Superior temporal gyrus (tissue), 1 donor: ENCODE measurements at regions not wholly inside any gene's neighbourhood (a gene's known extent, or its start where the extent isn't known, plus 50 kb on each side); places are given as distances from the start of the nearest gene placed in this dataset.

ENCODE experiments used
- DNase-seq: peaks from one replicate; pipeline ENCODE4 v3.0.0-alpha.2; 2016; ENCODE audit errors: extremely low spot score

DNA sequence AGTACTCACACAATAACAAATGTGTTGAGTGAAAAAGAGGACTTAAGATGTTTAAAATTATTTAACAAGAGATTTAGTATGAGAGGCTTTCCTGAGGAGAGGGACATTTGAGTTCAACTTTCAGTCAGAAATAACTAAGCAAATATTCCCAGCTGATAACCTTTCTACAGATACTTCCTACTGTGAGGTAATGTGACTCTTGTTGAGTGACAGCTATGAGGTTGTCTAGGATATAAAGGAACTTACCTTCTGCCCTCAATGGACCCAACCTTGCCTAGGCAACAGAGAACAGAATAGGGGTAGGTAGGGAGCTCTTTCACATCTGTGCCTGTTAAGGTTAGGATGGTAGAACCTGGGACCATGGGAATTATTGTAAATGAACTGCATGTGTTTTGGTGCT is 54.7 kb downstream of the GLUD2 start:
- DNase-seq, result no peak

DNA sequence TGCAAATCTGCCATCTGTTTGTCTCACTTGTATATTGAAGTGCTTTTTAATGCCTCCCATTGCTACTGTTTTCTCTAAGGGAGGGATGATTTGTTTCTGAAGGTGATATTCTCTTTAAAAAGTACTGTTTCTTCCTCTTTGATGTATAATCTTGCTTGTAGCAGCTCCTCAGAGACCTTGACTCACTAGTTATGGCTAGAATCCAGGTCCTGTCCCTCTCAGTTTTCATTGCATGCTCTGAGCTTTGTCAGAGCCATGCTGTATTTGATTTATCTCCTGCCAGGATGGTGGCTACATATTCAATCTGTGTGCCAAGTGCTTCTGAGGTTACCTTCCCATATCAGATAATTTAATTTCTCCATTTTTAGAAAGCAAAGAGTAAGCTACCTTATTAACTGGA is 56.0 kb downstream of the GLUD2 start:
- DNase-seq, result peak; percentile 17

DNA sequence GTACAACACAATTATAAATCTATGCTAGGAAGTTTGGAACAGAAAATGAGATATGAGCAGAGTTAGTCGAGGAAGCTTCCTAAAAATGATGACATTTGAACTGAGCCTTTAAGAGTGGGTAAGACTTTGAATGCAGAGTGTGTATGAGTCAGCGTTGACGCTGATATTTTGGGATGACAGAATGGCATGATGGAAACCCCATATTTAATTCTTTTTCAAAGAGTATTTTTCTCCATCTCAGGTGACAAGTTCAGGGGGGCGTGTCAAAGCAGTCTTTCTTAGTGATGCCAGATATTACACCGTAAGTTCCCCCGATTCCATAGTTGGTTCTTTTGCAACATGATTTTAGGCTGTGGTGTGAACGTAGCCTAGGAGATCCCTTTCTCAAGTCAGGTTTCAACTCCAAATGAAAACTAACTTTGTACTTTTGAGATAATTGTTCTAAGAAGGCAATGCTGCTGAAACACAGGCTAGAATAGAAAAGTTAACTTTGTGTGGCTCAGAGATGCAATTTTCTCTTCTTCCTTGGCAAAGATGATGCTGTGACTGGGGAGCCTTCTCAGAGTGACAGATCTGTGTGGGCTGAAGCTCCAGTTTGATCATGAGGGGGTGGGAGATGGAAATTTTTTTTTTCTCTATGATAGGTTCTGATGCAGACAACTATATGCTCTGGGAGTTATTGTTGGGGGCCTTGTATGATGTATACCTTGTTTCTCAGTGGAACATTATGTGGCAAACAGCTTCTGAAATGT is 59.2 kb downstream of the GLUD2 start:
- no peak for DNase-seq

- DNase-seq, result no peak
These were observed 62.6 kb downstream of the GLUD2 start for GRCh38 chrX:121109986-121110385.

GRCh38 chrX:121110536-121110935 is 63.1 kb downstream of the GLUD2 start:
- DNase-seq, result no peak

DNA sequence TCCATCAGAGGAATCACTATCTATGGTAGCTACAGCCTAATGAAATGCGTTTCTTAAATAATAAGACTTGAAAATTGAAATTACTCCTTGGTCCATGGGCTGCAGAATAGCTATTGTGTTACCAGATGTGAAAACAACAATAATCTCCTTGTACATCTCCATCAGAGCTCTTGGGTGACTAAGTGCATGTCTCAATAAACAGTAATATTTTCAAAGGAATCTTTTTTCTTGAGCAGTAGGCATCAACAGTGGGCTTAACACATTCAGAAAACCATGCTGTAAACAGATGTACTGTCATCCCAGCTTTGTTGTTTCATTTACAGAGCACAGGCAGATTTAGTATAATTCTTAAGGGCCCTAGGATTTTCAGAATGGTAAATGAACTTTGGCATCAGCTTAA is 67.3 kb downstream of the GLUD2 start:
- peak; percentile 14 for DNase-seq

- DNase-seq, result no peak
These were observed 73.5 kb downstream of the GLUD2 start for GRCh38 chrX:121120690-121121605.

DNA sequence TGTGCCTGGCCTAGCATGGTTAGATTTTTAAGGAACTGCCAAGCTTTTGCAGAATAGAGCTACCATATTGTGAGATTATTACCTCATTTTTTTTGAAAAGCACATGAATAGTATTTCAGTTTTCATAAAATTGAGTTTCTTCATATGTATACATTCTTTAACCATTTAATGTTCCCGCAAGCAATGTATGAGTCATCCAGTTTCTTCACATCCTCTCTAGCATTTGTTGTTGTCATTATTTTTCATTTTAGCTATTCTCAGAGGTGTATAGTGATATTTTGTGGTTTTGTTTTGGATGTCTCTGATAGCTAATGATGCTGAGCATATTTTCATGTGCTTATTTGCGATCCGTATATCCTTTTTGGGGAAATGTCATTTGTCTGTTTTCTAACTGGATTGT is 74.9 kb downstream of the GLUD2 start:
- no peak for DNase-seq

- DNase-seq, result no peak
These were observed 81.8 kb downstream of the GLUD2 start for GRCh38 chrX:121128925-121129877.

- DNase-seq, result no peak
These were observed 85.3 kb downstream of the GLUD2 start for GRCh38 chrX:121132675-121133074.

GRCh38 chrX:121135488-121136207 is 88.2 kb downstream of the GLUD2 start:
- DNase-seq, result no peak

DNA sequence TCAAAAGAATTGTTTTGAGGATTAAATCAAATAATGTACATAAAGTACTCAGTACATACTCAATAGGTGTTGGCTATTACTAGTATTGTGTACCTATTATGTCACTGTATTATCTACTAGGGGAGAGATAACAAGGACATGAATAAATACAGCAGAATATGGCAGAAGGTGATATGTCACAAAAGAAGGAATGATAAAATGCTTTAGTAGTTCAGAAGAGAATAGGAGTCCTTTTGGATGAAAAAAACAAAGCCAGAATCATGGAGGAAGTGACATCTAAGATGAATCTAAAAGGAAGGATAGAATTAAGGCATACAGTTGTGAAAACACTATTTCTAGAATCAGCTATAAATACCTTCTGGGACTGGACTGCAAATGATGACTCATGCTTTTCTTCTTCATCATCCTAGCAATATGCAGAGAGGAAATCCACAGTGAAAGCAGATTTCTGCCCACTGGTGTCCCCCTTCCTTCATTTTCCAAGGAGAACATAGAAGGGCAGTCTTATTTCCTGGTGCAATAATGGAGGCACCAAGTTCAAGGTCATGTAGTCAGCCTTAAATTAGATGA is 98.7 kb downstream of the GLUD2 start:
- DNase-seq, result no peak

DNA sequence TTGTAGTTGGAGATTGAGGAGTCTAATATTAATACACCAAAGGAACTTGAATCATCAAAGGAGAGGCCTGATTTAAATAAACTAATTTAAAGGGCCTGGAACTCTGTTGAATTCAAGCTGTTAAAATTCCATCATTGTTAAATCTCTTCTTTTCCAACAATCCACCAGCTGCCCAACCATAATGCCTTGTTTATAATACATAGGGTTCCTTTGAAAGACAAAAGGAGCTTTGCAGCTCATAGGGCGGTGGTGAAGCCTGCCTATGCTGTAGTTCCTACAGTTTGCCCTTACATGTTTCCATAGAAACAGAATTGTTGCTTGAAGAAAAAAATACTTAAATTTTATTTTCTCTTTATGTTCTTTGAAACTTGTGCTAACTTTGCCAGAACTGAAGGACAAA is 102.8 kb downstream of the GLUD2 start:
- DNase-seq, result no peak

DNA sequence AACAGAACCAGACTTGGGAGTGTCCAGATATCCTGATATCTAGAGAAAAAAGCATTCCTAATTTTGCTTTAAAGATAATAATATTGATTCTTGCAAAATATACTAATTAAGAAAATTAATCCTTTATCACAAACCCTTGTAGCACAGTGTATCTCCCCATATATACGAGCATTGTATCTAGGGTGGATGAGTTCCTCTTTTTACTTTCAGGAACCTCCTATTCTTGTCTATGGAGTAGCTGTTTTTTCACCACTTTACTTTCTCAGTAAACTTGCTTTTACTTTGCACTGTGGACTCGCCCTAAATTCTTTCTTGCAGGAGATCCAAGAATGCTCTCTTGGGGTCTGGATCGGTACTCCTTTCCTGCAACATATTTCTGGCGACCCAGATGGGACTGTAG is 103.9 kb downstream of the GLUD2 start:
- DNase-seq, result no peak

DNA sequence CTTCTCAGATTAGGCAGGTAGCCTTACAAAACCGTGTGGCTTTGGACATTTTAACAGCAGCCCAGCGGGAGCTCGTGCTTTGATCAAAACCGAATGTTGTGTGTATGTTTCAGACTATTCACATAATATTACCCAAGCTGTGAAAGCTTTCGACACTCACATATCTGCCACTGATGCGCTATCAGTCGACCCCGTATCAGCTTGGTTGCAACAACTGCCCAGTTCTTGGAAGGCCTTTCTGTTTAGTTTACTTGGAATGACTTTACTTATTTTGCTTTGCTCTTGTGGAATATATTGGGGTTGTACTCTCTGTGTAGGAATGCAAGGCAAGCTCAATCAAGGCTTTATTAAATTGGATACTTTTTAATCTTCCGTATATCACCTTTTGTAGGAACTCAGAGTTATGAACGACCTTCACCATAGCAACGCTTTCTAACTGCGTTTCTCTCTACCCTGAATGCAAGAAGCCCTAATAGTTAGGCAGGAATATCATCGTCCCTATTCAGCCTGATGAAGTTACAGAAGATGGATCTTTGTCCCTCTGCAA is 107.5 kb downstream of the GLUD2 start:
- no peak for DNase-seq

GRCh38 chrX:121160987-121161386 is 113.6 kb downstream of the GLUD2 start:
- DNase-seq, result no peak

GRCh38 chrX:121161501-121161933 is 114.1 kb downstream of the GLUD2 start:
- no peak for DNase-seq

- no peak for DNase-seq
These were observed 116.0 kb downstream of the GLUD2 start for GRCh38 chrX:121163443-121163842.

DNA sequence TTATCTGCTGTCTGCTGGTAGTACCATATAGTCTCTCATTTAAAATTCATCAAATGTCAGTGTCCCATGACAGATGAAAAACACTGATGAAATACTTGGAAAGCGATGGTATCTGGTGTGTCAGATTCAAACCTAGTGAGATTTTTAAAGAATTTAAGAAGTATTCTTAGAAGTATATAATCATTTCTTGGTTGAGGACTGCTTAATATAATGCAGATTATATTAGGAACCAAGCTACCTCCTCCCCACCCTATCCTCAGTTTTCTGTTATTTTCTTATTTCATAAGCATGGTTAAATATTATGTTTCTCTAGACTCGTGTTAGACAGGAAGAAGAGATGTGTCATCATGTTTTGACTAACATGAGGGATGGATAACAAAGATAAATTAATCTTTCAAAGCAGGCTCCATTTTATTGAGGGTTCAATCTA is 118.5 kb downstream of the GLUD2 start:
- DNase-seq, result no peak
